GM23338 (cell line): ENCODE measurements at regions not wholly inside any gene's neighbourhood (a gene's known extent, or its start where the extent isn't known, plus 50 kb on each side); places are given as distances from the start of the nearest gene placed in this dataset.

ENCODE experiments used
- ATAC-seq: fragments of 200-7000 bp; cut with Tn5 transposase; 3 replicates; pipeline ENCODE4 v1.9.1; 2020
- DNase-seq: peaks from one replicate; pipeline ENCODE4 v3.0.0-alpha.2; 2015; ENCODE audit warnings: low spot score
- H2AFZ ChIP-seq: fragments of 200-600 bp; sonication (generic); 2 replicates; pipeline ENCODE4 v1.8.0; 2016; ENCODE audit warnings: antibody characterized with exemption, mild to moderate bottlenecking, moderate library complexity
- H3F3A ChIP-seq: fragments of 200-600 bp; sonication (generic); replicated peaks from 2 replicates; pipeline ENCODE4 v1.8.0; 2017; ENCODE audit warnings: antibody characterized with exemption, mixed run types, low read depth
- H3K27ac ChIP-seq: fragments of 200-600 bp; sonication (generic); 2 replicates; pipeline ENCODE4 v1.6.1; 2016; ENCODE audit warnings: low read depth
- H3K27me3 ChIP-seq: fragments of 200-600 bp; sonication (generic); 2 replicates; pipeline ENCODE4 v1.8.0; 2016; ENCODE audit warnings: mild to moderate bottlenecking, mixed run types, moderate library complexity; ENCODE audit not compliant: insufficient read depth
- H3K36me3 ChIP-seq: fragments of 200-600 bp; sonication (generic); 2 replicates; pipeline ENCODE4 v1.8.0; 2016; ENCODE audit warnings: mild to moderate bottlenecking; ENCODE audit not compliant: insufficient read depth
- H3K4me1 ChIP-seq: fragments of 200-600 bp; sonication (generic); 2 replicates; pipeline ENCODE4 v1.8.0; 2016; ENCODE audit warnings: mild to moderate bottlenecking, moderate library complexity; ENCODE audit not compliant: insufficient read depth
- H3K4me2 ChIP-seq: fragments of 200-600 bp; sonication (generic); 2 replicates; pipeline ENCODE4 v1.7.1; 2017; ENCODE audit warnings: mixed run types
- H3K4me3 ChIP-seq: fragments of 200-600 bp; sonication (generic); 2 replicates; pipeline ENCODE4 v1.6.1; 2016; ENCODE audit warnings: mixed run types
- H3K79me2 ChIP-seq: fragments of 200-600 bp; sonication (generic); replicated peaks from 2 replicates; pipeline ENCODE4 v1.8.0; 2017; ENCODE audit warnings: mild to moderate bottlenecking; ENCODE audit not compliant: insufficient read depth
- H3K9me2 ChIP-seq: fragments of 200-600 bp; sonication (generic); 2 replicates; pipeline ENCODE4 v1.8.0; 2017; ENCODE audit not compliant: insufficient read depth
- H4K20me1 ChIP-seq: fragments of 200-600 bp; sonication (generic); replicated peaks from 2 replicates; pipeline ENCODE4 v1.8.0; 2017; ENCODE audit warnings: mild to moderate bottlenecking; ENCODE audit not compliant: insufficient read depth
- H3K27ac Mint-ChIP-seq: 2 replicates; pipeline ENCODE4 v1.8.0; 2020; ENCODE audit warnings: inconsistent platforms, mild to moderate bottlenecking, moderate library complexity, mixed read lengths
- H3K27me3 Mint-ChIP-seq: 3 replicates; pipeline ENCODE4 v1.8.0; 2022; ENCODE audit warnings: low read depth, mild to moderate bottlenecking, moderate library complexity, mixed read lengths, inconsistent platforms; ENCODE audit not compliant: insufficient read depth, poor library complexity
- H3K36me3 Mint-ChIP-seq: 3 replicates; pipeline ENCODE4 v1.8.0; 2021; ENCODE audit warnings: low read depth, mild to moderate bottlenecking, inconsistent platforms, moderate library complexity, mixed read lengths
- H3K4me1 Mint-ChIP-seq: 3 replicates; pipeline ENCODE4 v1.8.0; 2020; ENCODE audit warnings: mild to moderate bottlenecking, inconsistent platforms, mixed read lengths
- H3K4me3 Mint-ChIP-seq: 3 replicates; pipeline ENCODE4 v1.8.0; 2021; ENCODE audit warnings: moderate library complexity, mild to moderate bottlenecking, inconsistent platforms, mixed read lengths
- H3K9me3 Mint-ChIP-seq: 3 replicates; pipeline ENCODE4 v1.8.0; 2020; ENCODE audit warnings: moderate library complexity, mild to moderate bottlenecking, inconsistent platforms, mixed read lengths
- CREB1 ChIP-seq: fragments of 250-450 bp; sonication (Bioruptor Pico); IDR thresholded peaks from 2 replicates; pipeline ENCODE4 v1.5.0; 2020; ENCODE audit warnings: low read depth, mild to moderate bottlenecking, moderate library complexity
- EZH2 ChIP-seq: fragments of 200-600 bp; sonication (generic); IDR thresholded peaks from one replicate; pipeline ENCODE4 v1.8.0; 2017; ENCODE audit warnings: antibody characterized with exemption, mild to moderate bottlenecking, low read depth; ENCODE audit not compliant: unreplicated experiment
- EZH2phosphoT487 ChIP-seq: fragments of 200-600 bp; sonication (generic); IDR thresholded peaks from one replicate; pipeline ENCODE4 v1.8.1; 2018; ENCODE audit warnings: antibody characterized with exemption; ENCODE audit not compliant: unreplicated experiment
- JUNB ChIP-seq: IDR thresholded peaks from one replicate; pipeline ENCODE4 v1.6.1; 2016; ENCODE audit warnings: antibody characterized with exemption; ENCODE audit not compliant: unreplicated experiment
- NANOG ChIP-seq: IDR thresholded peaks from 2 replicates; pipeline ENCODE4 v1.6.1; 2016; ENCODE audit warnings: antibody characterized with exemption, borderline replicate concordance
- POLR2AphosphoS5 ChIP-seq: IDR thresholded peaks from 2 replicates; pipeline ENCODE4 v1.6.1; 2016; ENCODE audit warnings: antibody characterized with exemption, low read depth
- STAT1 ChIP-seq: IDR thresholded peaks from one replicate; pipeline ENCODE4 v1.6.1; 2016; ENCODE audit warnings: antibody characterized with exemption; ENCODE audit not compliant: unreplicated experiment
- ZNF114 ChIP-seq: fragments of 250-450 bp; sonication (Bioruptor Pico); IDR thresholded peaks from 2 replicates; pipeline ENCODE4 v1.5.0; 2020; ENCODE audit warnings: mild to moderate bottlenecking, moderate library complexity
- ZNF331 ChIP-seq: fragments of 250-450 bp; sonication (Bioruptor Pico); IDR thresholded peaks from 2 replicates; pipeline ENCODE4 v1.5.0; 2020; ENCODE audit warnings: low read depth, mild to moderate bottlenecking, moderate library complexity
- TF ChIP-seq, protein P1 (sequence below): fragments of 250-450 bp; sonication (Bioruptor Pico); IDR thresholded peaks from 2 replicates; pipeline ENCODE4 v1.5.0; 2020; ENCODE audit warnings: mild to moderate bottlenecking, moderate library complexity
- TF ChIP-seq, protein P2 (sequence below), 2 experiments: fragments of 200-600 bp in 1 of 2; sonication (generic) in 1 of 2; conservative IDR thresholded peaks; 2 replicates each; pipeline versions ENCODE4 v1.5.1 to v1.6.1; 2016 to 2017; ENCODE audit warnings: antibody characterized with exemption in 2 of 2, low read depth in 2 of 2, mild to moderate bottlenecking in 2 of 2, moderate library complexity in 1 of 2
- TF ChIP-seq, protein P3 (sequence below): IDR thresholded peaks from 2 replicates; pipeline ENCODE4 v1.6.1; 2016; ENCODE audit warnings: antibody characterized with exemption
- TF ChIP-seq, protein P4 (sequence below): IDR thresholded peaks from one replicate; pipeline ENCODE4 v1.6.1; 2018; ENCODE audit warnings: antibody characterized with exemption; ENCODE audit not compliant: unreplicated experiment

DNA sequence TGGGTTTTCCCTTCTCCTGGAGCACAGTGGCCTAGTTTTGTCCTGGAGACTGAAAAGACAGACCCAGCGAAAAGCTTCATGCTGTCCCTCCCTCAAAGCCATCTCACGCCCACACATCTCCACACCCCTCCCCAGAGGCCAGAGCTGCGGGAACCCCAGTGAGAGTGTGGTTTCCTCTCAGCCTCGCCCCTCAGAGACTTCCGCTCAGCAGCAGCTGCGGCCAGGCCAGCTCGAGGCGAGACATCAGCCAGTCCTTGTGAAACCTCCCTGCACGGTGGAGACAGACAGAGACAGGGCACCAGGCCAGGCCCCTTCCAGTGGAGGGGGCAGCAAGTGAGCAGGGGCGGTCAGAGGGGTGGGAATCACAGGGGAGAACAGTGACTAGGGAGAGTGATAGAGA is 77.0 kb upstream of the TNRC6C start:
- H3K36me3 Mint-ChIP-seq, result no peaks in the 10 kb centered on the region
- DNase-seq (no peak), ATAC-seq (peak; percentile 57)
- Histone ChIP-seq H3K4me1 (peaks cover 2% of the 10 kb centered on the region; the same call in 1 of the 2 replicates), H2AFZ (no peak overlapping the region), H3K27ac (no peak overlapping the region), H3F3A (no peaks in the 10 kb centered on the region), H3K9me2 (no peaks in the 10 kb centered on the region), H3K79me2 (no peaks in the 10 kb centered on the region), H3K4me2 (no peak overlapping the region), H3K36me3 (no peaks in the 10 kb centered on the region), H3K27me3 (peaks cover 3% of the 10 kb centered on the region; the same call in 1 of the 2 replicates), H3K4me3 (no peak overlapping the region), H4K20me1 (no peaks in the 10 kb centered on the region)
- H3K4me1 Mint-ChIP-seq, result peaks cover 19% of the 10 kb centered on the region
- TF ChIP-seq EZH2 (no peak), JUNB (no peak), NANOG (no peak), POLR2AphosphoS5 (no peak), CREB1 (no peak), ZNF114 (no peak), STAT1 (no peak), ZNF331 (CRISPR knock-in tag) (no peak), EZH2phosphoT487 (no peak)
- TF ChIP-seq, protein P1, sequence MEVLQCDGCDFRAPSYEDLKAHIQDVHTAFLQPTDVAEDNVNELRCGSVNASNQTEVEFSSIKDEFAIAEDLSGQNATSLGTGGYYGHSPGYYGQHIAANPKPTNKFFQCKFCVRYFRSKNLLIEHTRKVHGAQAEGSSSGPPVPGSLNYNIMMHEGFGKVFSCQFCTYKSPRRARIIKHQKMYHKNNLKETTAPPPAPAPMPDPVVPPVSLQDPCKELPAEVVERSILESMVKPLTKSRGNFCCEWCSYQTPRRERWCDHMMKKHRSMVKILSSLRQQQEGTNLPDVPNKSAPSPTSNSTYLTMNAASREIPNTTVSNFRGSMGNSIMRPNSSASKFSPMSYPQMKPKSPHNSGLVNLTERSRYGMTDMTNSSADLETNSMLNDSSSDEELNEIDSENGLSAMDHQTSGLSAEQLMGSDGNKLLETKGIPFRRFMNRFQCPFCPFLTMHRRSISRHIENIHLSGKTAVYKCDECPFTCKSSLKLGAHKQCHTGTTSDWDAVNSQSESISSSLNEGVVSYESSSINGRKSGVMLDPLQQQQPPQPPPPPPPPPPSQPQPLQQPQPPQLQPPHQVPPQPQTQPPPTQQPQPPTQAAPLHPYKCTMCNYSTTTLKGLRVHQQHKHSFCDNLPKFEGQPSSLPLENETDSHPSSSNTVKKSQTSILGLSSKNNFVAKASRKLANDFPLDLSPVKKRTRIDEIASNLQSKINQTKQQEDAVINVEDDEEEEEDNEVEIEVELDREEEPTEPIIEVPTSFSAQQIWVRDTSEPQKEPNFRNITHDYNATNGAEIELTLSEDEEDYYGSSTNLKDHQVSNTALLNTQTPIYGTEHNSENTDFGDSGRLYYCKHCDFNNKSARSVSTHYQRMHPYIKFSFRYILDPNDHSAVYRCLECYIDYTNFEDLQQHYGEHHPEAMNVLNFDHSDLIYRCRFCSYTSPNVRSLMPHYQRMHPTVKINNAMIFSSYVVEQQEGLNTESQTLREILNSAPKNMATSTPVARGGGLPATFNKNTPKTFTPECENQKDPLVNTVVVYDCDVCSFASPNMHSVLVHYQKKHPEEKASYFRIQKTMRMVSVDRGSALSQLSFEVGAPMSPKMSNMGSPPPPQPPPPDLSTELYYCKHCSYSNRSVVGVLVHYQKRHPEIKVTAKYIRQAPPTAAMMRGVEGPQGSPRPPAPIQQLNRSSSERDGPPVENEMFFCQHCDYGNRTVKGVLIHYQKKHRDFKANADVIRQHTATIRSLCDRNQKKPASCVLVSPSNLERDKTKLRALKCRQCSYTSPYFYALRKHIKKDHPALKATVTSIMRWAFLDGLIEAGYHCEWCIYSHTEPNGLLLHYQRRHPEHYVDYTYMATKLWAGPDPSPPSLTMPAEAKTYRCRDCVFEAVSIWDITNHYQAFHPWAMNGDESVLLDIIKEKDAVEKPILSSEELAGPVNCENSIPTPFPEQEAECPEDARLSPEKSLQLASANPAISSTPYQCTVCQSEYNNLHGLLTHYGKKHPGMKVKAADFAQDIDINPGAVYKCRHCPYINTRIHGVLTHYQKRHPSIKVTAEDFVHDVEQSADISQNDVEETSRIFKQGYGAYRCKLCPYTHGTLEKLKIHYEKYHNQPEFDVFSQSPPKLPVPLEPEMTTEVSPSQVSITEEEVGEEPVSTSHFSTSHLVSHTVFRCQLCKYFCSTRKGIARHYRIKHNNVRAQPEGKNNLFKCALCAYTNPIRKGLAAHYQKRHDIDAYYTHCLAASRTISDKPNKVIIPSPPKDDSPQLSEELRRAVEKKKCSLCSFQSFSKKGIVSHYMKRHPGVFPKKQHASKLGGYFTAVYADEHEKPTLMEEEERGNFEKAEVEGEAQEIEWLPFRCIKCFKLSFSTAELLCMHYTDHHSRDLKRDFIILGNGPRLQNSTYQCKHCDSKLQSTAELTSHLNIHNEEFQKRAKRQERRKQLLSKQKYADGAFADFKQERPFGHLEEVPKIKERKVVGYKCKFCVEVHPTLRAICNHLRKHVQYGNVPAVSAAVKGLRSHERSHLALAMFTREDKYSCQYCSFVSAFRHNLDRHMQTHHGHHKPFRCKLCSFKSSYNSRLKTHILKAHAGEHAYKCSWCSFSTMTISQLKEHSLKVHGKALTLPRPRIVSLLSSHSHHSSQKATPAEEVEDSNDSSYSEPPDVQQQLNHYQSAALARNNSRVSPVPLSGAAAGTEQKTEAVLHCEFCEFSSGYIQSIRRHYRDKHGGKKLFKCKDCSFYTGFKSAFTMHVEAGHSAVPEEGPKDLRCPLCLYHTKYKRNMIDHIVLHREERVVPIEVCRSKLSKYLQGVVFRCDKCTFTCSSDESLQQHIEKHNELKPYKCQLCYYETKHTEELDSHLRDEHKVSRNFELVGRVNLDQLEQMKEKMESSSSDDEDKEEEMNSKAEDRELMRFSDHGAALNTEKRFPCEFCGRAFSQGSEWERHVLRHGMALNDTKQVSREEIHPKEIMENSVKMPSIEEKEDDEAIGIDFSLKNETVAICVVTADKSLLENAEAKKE (CRISPR knock-in tag), result no peak
- TF ChIP-seq, protein P2, sequence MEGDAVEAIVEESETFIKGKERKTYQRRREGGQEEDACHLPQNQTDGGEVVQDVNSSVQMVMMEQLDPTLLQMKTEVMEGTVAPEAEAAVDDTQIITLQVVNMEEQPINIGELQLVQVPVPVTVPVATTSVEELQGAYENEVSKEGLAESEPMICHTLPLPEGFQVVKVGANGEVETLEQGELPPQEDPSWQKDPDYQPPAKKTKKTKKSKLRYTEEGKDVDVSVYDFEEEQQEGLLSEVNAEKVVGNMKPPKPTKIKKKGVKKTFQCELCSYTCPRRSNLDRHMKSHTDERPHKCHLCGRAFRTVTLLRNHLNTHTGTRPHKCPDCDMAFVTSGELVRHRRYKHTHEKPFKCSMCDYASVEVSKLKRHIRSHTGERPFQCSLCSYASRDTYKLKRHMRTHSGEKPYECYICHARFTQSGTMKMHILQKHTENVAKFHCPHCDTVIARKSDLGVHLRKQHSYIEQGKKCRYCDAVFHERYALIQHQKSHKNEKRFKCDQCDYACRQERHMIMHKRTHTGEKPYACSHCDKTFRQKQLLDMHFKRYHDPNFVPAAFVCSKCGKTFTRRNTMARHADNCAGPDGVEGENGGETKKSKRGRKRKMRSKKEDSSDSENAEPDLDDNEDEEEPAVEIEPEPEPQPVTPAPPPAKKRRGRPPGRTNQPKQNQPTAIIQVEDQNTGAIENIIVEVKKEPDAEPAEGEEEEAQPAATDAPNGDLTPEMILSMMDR (conservative IDR thresholded peaks at IDR 0.05; ENCODE audit: low read depth in 2 of 2), result no peak
- TF ChIP-seq, protein P3, sequence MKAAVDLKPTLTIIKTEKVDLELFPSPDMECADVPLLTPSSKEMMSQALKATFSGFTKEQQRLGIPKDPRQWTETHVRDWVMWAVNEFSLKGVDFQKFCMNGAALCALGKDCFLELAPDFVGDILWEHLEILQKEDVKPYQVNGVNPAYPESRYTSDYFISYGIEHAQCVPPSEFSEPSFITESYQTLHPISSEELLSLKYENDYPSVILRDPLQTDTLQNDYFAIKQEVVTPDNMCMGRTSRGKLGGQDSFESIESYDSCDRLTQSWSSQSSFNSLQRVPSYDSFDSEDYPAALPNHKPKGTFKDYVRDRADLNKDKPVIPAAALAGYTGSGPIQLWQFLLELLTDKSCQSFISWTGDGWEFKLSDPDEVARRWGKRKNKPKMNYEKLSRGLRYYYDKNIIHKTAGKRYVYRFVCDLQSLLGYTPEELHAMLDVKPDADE, result no peak
- TF ChIP-seq, protein P4, sequence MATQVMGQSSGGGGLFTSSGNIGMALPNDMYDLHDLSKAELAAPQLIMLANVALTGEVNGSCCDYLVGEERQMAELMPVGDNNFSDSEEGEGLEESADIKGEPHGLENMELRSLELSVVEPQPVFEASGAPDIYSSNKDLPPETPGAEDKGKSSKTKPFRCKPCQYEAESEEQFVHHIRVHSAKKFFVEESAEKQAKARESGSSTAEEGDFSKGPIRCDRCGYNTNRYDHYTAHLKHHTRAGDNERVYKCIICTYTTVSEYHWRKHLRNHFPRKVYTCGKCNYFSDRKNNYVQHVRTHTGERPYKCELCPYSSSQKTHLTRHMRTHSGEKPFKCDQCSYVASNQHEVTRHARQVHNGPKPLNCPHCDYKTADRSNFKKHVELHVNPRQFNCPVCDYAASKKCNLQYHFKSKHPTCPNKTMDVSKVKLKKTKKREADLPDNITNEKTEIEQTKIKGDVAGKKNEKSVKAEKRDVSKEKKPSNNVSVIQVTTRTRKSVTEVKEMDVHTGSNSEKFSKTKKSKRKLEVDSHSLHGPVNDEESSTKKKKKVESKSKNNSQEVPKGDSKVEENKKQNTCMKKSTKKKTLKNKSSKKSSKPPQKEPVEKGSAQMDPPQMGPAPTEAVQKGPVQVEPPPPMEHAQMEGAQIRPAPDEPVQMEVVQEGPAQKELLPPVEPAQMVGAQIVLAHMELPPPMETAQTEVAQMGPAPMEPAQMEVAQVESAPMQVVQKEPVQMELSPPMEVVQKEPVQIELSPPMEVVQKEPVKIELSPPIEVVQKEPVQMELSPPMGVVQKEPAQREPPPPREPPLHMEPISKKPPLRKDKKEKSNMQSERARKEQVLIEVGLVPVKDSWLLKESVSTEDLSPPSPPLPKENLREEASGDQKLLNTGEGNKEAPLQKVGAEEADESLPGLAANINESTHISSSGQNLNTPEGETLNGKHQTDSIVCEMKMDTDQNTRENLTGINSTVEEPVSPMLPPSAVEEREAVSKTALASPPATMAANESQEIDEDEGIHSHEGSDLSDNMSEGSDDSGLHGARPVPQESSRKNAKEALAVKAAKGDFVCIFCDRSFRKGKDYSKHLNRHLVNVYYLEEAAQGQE, result no peak
- H3K27ac Mint-ChIP-seq, result no peak overlapping the region
- peaks cover 15% of the 10 kb centered on the region for H3K27me3 Mint-ChIP-seq
- no peaks in the 10 kb centered on the region for H3K9me3 Mint-ChIP-seq
- H3K4me3 Mint-ChIP-seq, result no peak overlapping the region
